GM23248 (cell line): ENCODE measurements at regions not wholly inside any gene's neighbourhood (a gene's known extent, or its start where the extent isn't known, plus 50 kb on each side); places are given as distances from the start of the nearest gene placed in this dataset.

Experiments used
- EZH2 ChIP-seq: fragments of 200-600 bp; sonication (generic); IDR thresholded peaks from 2 replicates; pipeline ENCODE4 v1.6.1; 2018; ENCODE audit warnings: antibody characterized with exemption, mild to moderate bottlenecking; ENCODE audit not compliant: insufficient read depth, poor library complexity, severe bottlenecking
- EZH2phosphoT487 ChIP-seq: fragments of 200-600 bp; sonication (generic); IDR thresholded peaks from 2 replicates; pipeline ENCODE4 v1.6.1; 2018; ENCODE audit warnings: antibody characterized with exemption, moderate library complexity, mild to moderate bottlenecking, low read depth; ENCODE audit not compliant: insufficient read depth

DNA sequence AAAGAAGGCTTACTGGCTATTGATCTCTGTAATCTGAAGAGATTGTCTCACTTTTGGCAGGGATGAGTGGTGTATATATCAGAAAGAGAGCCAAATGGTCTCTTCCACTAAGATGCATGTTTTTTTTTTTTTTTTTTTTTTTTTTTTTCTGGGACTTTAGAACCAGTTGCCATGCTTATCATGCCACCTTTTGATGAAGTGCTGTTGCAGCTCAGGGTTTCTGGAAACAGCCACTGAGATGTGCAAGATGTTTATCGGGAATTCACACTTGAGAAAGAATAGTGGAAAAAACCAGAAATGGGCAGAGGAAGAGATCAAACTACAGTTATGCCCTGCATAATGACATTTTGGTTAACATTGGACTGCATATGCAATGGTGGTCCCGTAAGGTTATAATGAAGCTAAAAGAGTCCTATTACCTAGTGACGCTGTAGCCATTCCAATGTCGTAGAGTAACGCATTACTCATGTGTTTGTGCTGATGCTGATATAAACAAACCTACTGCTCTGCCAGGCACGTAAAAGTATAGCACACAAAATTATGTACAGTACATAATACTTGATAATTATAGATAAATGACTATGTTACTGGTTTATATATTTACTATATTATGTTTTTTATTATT is 121.0 kb downstream of the KLF5 start:
- no peak for TF ChIP-seq EZH2
- TF ChIP-seq EZH2phosphoT487: no peak
